OCI-LY3 (cell line): ENCODE measurements at regions not wholly inside any gene's neighbourhood (a gene's known extent, or its start where the extent isn't known, plus 50 kb on each side); places are given as distances from the start of the nearest gene placed in this dataset.

Experiments used
- H2AFZ ChIP-seq: fragments of 200-600, 300-600 bp; shearing (Covaris generic); 2 replicates; pipeline ENCODE4 v1.6.0; 2014; ENCODE audit warnings: antibody characterized with exemption, low read depth, low read length
- H3K27ac ChIP-seq: fragments of 200-600, 300-600 bp; sonication (generic); 2 replicates; pipeline ENCODE4 v1.5.1; 2014; ENCODE audit warnings: mild to moderate bottlenecking, low read length, moderate library complexity, mixed read lengths
- H3K27me3 ChIP-seq: fragments of 200-600, 300-600 bp; sonication (generic); 2 replicates; pipeline ENCODE4 v1.6.1; 2014; ENCODE audit warnings: low read depth, low read length, mixed read lengths
- H3K36me3 ChIP-seq: fragments of 200-600, 300-600 bp; sonication (generic); replicated peaks from 2 replicates; pipeline ENCODE3; 2014; ENCODE audit warnings: low read depth, low read length, mixed read lengths
- H3K4me1 ChIP-seq: fragments of 300-600, 200-600 bp; sonication (generic); 2 replicates; pipeline ENCODE4 v1.6.1; 2014; ENCODE audit warnings: low read length, mixed read lengths
- H3K4me2 ChIP-seq: fragments of 200-600, 300-600 bp; sonication (generic); 2 replicates; pipeline ENCODE4 v1.6.1; 2014; ENCODE audit warnings: low read length, mixed read lengths
- H3K4me3 ChIP-seq: fragments of 300-600, 200-600 bp; sonication (generic); 2 replicates; pipeline ENCODE4 v1.5.1; 2014; ENCODE audit warnings: antibody characterized with exemption, mild to moderate bottlenecking, low read length, moderate library complexity
- H3K79me2 ChIP-seq: fragments of 300-600, 200-600 bp; shearing (Covaris generic); 2 replicates; pipeline ENCODE4 v1.6.1; 2014; ENCODE audit warnings: mild to moderate bottlenecking, low read length, mixed read lengths
- H3K9ac ChIP-seq: fragments of 300-600, 200-600 bp; shearing (Covaris generic); 2 replicates; pipeline ENCODE4 v1.6.0; 2014; ENCODE audit warnings: mild to moderate bottlenecking, low read length, moderate library complexity
- H3K9me3 ChIP-seq: fragments of 200-600, 300-600 bp; shearing (Covaris generic); 2 replicates; pipeline ENCODE4 v1.6.1; 2014; ENCODE audit warnings: low read length, mixed read lengths; ENCODE audit not compliant: insufficient read depth
- H4K20me1 ChIP-seq: fragments of 200-600, 300-600 bp; sonication (generic); 2 replicates; pipeline ENCODE4 v1.6.1; 2016; ENCODE audit warnings: low read length, mixed read lengths; ENCODE audit not compliant: insufficient read depth
- EZH2phosphoT487 ChIP-seq: fragments of 200-600 bp; shearing (Covaris generic); IDR thresholded peaks from 2 replicates; pipeline ENCODE4 v1.6.1; 2018; ENCODE audit warnings: antibody characterized with exemption, mixed run types, low read depth
- TF ChIP-seq, protein P1 (sequence below): fragments of 200-600, 300-600 bp; sonication (generic); IDR thresholded peaks from 2 replicates; pipeline ENCODE4 v1.5.1; 2014; ENCODE audit warnings: antibody characterized with exemption, low read length, low read depth

DNA sequence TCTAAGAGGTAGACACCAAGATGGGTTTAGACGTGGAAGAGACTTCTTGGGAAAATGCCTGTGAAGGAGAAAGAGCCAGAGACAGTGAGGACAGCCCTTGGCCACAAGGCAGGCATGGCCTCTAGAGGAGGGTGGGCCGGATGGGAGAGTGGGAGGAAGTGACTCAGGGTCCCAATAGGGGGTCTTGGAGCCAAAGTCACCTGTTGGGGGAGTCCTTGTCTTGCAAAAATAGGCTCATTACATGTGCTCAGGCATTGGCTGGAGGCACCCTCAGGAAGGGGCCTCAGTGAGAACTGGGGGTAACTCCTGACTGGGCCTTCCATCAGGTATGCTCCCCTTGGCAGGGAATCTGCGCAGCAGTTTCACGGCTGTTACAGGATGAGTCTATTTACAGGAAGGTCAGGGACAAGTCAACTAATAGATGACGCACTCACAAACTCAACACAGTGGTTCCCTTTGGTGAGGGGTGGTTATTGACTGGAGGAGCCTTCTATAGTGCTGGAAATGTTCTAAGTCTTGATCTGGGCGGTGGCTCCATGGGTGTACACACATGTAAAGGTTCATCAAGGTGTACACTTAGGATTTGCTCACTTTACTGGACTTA is 259.6 kb downstream of the XXYLT1 start:
- Histone ChIP-seq H3K4me1 (peaks cover 32% of the 10 kb centered on the region), H3K27me3 (peaks cover 23% of the 10 kb centered on the region), H3K9me3 (no peaks in the 10 kb centered on the region), H3K36me3 (no peaks in the 10 kb centered on the region), H2AFZ (no peak overlapping the region), H3K4me2 (no peak overlapping the region), H4K20me1 (no peaks in the 10 kb centered on the region), H3K27ac (no peak overlapping the region), H3K4me3 (no peak overlapping the region), H3K9ac (no peak overlapping the region), H3K79me2 (no peaks in the 10 kb centered on the region)
- TF ChIP-seq, protein P1, sequence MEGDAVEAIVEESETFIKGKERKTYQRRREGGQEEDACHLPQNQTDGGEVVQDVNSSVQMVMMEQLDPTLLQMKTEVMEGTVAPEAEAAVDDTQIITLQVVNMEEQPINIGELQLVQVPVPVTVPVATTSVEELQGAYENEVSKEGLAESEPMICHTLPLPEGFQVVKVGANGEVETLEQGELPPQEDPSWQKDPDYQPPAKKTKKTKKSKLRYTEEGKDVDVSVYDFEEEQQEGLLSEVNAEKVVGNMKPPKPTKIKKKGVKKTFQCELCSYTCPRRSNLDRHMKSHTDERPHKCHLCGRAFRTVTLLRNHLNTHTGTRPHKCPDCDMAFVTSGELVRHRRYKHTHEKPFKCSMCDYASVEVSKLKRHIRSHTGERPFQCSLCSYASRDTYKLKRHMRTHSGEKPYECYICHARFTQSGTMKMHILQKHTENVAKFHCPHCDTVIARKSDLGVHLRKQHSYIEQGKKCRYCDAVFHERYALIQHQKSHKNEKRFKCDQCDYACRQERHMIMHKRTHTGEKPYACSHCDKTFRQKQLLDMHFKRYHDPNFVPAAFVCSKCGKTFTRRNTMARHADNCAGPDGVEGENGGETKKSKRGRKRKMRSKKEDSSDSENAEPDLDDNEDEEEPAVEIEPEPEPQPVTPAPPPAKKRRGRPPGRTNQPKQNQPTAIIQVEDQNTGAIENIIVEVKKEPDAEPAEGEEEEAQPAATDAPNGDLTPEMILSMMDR: peak; percentile 34
- no peak for TF ChIP-seq EZH2phosphoT487

DNA sequence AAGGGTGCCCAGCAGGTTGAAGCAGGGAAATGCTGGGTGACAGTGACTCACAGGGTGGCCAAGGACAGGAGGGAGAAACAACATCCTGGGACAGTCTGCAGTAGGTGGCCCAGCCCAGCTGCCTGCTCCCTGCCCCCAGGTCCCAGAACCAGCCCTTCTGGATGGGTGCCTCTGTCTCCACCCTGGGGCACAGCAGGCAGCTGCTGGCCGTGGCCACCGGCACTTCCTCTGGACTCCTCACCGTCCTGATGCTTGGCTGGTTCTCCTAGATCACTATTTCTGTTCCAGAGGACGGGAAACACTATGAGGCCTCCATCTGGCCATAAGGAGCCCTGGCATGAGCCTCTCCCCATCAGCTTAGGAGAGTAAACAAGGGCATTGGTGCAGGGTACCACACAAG is 258.9 kb downstream of the XXYLT1 start:
- no peak overlapping the region for H2AFZ ChIP-seq
- no peak overlapping the region for H3K4me3 ChIP-seq
- peaks cover 25% of the 10 kb centered on the region for H3K4me1 ChIP-seq
- no peak overlapping the region for H3K4me2 ChIP-seq
- H3K9me3 ChIP-seq: no peaks in the 10 kb centered on the region
- H3K27me3 ChIP-seq: peaks cover 29% of the 10 kb centered on the region
- H3K36me3 ChIP-seq: no peaks in the 10 kb centered on the region
- H3K79me2 ChIP-seq: no peaks in the 10 kb centered on the region
- no peak overlapping the region for H3K27ac ChIP-seq
- H3K9ac ChIP-seq: no peak overlapping the region
- TF ChIP-seq, protein P1: no peak
- no peak for TF ChIP-seq EZH2phosphoT487
- no peaks in the 10 kb centered on the region for H4K20me1 ChIP-seq

DNA sequence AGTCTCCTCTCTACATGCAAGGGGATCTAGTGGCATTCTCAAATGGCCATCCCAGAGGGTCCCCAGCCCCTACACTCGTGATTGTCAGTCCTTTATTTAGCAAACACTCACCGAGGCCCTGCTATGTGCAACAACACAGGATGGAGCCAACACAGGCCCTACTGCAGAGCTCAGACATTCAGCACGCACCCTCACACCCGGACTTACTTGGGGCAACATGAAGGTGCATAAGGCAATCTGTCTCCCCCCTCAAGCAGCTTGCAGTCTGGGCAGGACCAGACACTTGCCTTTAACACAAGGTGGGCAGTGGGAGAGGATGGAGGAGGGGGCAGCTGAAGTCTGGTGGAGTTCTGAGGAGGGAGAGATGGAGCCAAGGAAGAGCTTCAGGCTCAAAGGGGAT is 258.4 kb downstream of the XXYLT1 start:
- H3K4me1 ChIP-seq: peaks cover 23% of the 10 kb centered on the region
- no peaks in the 10 kb centered on the region for H3K9me3 ChIP-seq
- H3K4me3 ChIP-seq: no peak overlapping the region
- no peaks in the 10 kb centered on the region for H3K79me2 ChIP-seq
- no peaks in the 10 kb centered on the region for H3K36me3 ChIP-seq
- no peak overlapping the region for H3K27ac ChIP-seq
- H3K27me3 ChIP-seq: peaks cover 30% of the 10 kb centered on the region
- no peak overlapping the region for H2AFZ ChIP-seq
- no peaks in the 10 kb centered on the region for H4K20me1 ChIP-seq
- no peak overlapping the region for H3K4me2 ChIP-seq
- TF ChIP-seq, protein P1: no peak
- TF ChIP-seq EZH2phosphoT487: no peak
- H3K9ac ChIP-seq: no peak overlapping the region

DNA sequence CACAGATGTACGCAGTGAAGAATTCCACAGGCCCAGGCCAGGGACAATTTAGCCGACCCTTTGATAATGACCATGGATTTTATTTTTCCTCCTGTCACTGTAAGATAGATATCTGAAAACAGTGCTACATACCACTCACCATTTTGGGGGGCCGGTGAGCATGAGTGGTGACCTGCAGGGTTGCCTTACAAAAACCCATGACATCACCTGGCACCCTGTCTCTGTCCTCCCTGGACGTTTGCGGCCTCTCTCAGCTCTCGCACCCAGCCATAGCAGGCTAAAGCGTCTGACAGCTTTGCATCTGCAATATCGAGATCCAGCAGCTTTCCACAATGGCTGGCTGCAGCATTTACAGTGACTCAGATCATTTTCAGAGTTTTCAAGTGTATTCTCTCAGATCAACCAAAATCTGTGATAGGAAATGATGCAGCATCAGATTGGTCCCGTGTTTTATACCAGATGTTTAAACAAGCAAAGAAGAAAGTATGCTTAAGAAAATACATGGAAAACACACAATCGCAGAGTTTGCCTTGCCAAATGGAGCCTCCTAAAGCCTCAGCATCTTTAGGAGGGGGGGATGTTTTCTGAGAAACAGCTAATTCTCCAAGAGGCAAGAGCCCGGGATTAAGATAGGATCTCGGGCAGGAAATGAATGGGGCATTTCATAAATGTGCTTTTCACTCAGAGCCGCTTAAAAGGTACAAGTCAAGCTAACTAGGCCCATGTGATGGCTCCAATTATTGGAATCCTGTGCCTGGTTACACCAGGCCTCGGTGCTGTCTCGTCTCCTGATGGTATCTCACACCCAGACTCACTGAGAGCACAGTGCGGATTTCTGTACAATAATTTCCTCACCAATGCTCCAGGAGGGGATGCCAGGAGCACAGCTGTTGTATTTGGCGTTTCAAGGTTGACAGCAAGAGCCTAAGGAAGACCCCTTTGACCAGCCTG is 257.3 kb downstream of the XXYLT1 start:
- Histone ChIP-seq H3K9ac (no peak overlapping the region), H3K27ac (no peak overlapping the region), H3K4me1 (peaks cover 22% of the 10 kb centered on the region), H3K4me2 (no peak overlapping the region), H4K20me1 (no peaks in the 10 kb centered on the region), H2AFZ (no peak overlapping the region), H3K79me2 (no peaks in the 10 kb centered on the region), H3K36me3 (no peaks in the 10 kb centered on the region), H3K27me3 (peaks cover 30% of the 10 kb centered on the region), H3K4me3 (no peak overlapping the region), H3K9me3 (no peaks in the 10 kb centered on the region)
- TF ChIP-seq EZH2phosphoT487: no peak
- TF ChIP-seq, protein P1: no peak
